ENCODE measurements at regions not wholly inside any gene's neighbourhood (a gene's known extent, or its start where the extent isn't known, plus 50 kb on each side); places are given as distances from the start of the nearest gene placed in this dataset.

DNA sequence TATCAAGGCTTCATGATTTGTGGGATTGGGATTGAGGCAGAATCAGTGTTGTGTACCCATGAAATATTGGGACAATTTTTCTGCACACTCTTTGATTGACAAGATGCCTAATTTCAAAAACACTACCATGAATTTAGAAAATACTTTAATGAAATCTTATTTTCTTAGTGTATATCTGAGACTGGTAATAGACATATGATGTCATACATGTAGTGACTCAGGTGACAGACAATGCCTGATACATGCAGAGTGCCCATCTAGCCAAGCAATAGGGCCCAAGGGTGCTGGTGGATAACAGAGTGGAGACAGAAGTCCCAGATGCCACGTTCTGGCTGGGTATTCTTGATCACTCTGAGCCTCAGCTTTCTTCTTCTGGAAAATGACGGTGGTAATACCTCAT, 279.6 kb upstream of the ARID1B start:
- H3K4me3 ChIP-seq (replicated peaks; ENCODE audit: low read depth, low read length), result no peak overlapping the region
- TF ChIP-seq CTCF (IDR thresholded peaks at IDR 0.05; ENCODE audit: low read depth, low read length, missing control alignments), result no peak
- no peak for DNase-seq (ENCODE audit: extremely low read depth, low read depth)

- DNase-seq (ENCODE audit: extremely low read depth, low read depth), result no peak
- TF ChIP-seq CTCF (IDR thresholded peaks at IDR 0.05; ENCODE audit: low read depth, low read length, missing control alignments), result no peak
- no peak overlapping the region for H3K4me3 ChIP-seq (replicated peaks; ENCODE audit: low read depth, low read length)
Measured at GRCh38 chr6:156487877-156488276, 289.3 kb upstream of the ARID1B start.

DNA sequence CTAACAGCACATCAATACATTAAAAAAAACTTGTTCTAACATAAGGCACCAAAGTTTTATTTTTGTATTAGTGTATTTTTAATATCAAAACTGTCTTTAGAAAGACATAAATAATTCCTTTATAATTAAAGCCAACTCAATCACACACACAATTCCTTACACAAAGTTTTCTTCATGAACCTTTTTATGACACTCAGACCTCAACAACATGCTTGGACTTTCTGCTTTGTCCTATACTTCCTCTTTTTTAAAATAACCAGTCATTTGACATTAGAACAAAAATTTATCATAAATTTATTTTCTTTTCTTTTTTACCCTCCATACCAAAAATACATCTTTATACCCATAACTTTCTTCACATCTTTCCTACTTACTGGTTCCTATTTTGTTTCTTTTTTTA, 292.0 kb upstream of the ARID1B start:
- no peak for DNase-seq (ENCODE audit: extremely low read depth, low read depth)
- no peak for TF ChIP-seq CTCF (IDR thresholded peaks at IDR 0.05; ENCODE audit: low read depth, low read length, missing control alignments)
- no peak overlapping the region for H3K4me3 ChIP-seq (replicated peaks; ENCODE audit: low read depth, low read length)

DNA sequence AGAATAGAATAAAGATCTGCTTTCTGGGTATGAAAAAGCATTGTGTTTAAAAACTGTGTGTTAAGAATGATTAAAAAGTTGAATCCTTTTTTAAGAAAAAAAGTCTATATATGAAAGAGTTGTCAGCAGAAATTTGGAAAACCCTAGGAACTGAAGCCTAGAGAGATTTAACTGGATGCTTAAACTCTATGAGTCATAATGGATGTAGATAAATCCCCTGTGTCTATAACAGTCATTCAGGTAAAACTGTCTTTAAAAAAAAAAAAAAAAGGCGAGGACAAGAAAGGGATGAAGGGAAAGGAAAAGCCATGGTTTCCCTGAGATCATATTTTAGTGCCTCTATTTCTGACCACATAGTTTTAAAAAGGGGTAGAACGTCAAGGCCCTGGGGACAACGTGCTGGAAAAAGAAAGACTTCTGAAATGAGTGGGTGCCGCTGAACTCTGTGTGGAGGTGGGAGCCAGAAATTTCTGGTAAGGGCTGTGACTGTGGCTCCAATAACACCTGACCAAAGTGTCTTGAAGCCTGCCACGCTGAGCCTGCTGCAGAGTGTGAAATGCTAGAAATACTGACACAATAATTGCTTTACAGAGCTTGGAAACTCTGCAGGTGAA, 302.6 kb upstream of the ARID1B start:
- H3K4me3 ChIP-seq (replicated peaks; ENCODE audit: low read depth, low read length), result no peak overlapping the region
- no peak for DNase-seq (ENCODE audit: extremely low read depth, low read depth)
- TF ChIP-seq CTCF (IDR thresholded peaks at IDR 0.05; ENCODE audit: low read depth, low read length, missing control alignments), result no peak

- no peak for TF ChIP-seq CTCF (IDR thresholded peaks at IDR 0.05; ENCODE audit: low read depth, low read length, missing control alignments)
- no peak for DNase-seq (ENCODE audit: extremely low read depth, low read depth)
- H3K4me3 ChIP-seq (replicated peaks; ENCODE audit: low read depth, low read length), result no peak overlapping the region
Measured at GRCh38 chr6:156471000-156471399, 306.2 kb upstream of the ARID1B start.

DNA sequence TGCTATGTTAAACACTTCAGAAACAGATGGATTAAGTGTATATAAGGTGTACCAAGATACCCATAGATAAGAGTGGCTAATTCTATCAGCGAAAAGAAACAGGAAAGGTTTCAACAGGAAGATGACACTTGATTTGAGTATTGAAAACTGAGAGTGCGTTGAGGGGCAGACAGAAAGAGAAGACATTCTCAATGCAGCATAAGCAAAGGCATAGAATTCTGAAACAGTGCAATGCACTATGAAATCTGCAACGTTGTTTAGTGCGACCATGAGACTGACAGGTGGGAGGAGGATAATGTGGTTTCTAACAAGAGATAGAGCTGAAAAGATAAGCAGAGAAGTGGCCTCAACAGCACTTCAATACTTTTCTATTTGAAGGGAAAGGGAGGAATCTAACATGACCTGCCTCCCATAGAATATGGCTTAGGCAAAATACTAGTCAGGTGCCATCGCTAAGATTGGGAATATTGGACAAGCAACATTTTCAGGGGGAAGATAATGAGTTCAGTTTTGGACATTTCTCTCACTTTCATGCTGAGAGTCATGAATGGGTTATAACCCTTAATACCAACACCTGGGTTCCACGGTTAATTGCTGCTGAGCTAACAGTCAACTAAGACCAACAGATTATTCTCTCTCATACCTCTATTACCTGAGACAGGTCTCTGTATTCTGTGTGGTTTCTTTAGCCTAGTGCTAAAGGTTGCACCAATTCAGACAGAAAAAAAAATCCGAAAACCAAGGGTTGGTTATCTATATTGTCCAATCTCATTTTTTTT, 312.9 kb upstream of the ARID1B start:
- no peak overlapping the region for H3K4me3 ChIP-seq (replicated peaks; ENCODE audit: low read depth, low read length)
- no peak for TF ChIP-seq CTCF (IDR thresholded peaks at IDR 0.05; ENCODE audit: low read depth, low read length, missing control alignments)
- no peak for DNase-seq (ENCODE audit: extremely low read depth, low read depth)
